Astrocyte (in vitro differentiated cells and primary cell): ENCODE measurements at regions not wholly inside any gene's neighbourhood (a gene's known extent, or its start where the extent isn't known, plus 50 kb on each side); places are given as distances from the start of the nearest gene placed in this dataset.

Experiments used
- DNase-seq: peaks from one replicate; pipeline ENCODE4 v3.0.0-alpha.2; 2010; ENCODE audit warnings: low read depth
- FAIRE-seq: peaks from 2 replicates; lab custom pipeline; 2011; peaks lifted over from hg19 to GRCh38; lab: Jason Lieb, UNC
- H2AFZ ChIP-seq: 2 replicates; pipeline ENCODE4 v1.6.0; 2012; ENCODE audit warnings: low read depth, low read length, inconsistent platforms
- H3K27ac ChIP-seq: 2 replicates; pipeline ENCODE4 v1.5.1; 2011; ENCODE audit warnings: low read depth, low read length, inconsistent platforms
- H3K27me3 ChIP-seq: 2 replicates; pipeline ENCODE4 v1.6.0; 2011; ENCODE audit warnings: low read length, inconsistent platforms; ENCODE audit not compliant: insufficient read depth
- H3K36me3 ChIP-seq: 2 replicates; pipeline ENCODE4 v1.5.1; 2011; ENCODE audit warnings: low read length, inconsistent platforms; ENCODE audit not compliant: insufficient read depth
- H3K4me1 ChIP-seq: 2 replicates; pipeline ENCODE4 v1.5.1; 2011; ENCODE audit warnings: low read length, inconsistent platforms; ENCODE audit not compliant: insufficient read depth
- H3K4me2 ChIP-seq: 2 replicates; pipeline ENCODE4 v1.6.0; 2012; ENCODE audit warnings: low read length, inconsistent platforms
- H3K4me3 ChIP-seq: 2 replicates; pipeline ENCODE4 v1.5.1; 2011; ENCODE audit warnings: low read depth, mild to moderate bottlenecking, low read length, inconsistent platforms; ENCODE audit not compliant: insufficient read depth
- H3K79me2 ChIP-seq: 2 replicates; pipeline ENCODE4 v1.6.0; 2012; ENCODE audit warnings: mild to moderate bottlenecking, low read length, inconsistent platforms; ENCODE audit not compliant: insufficient read depth
- H3K9ac ChIP-seq: 2 replicates; pipeline ENCODE4 v1.6.0; 2012; ENCODE audit warnings: mild to moderate bottlenecking, low read length, inconsistent platforms
- H3K9me3 ChIP-seq: 2 replicates; pipeline ENCODE4 v1.5.1; 2012; ENCODE audit warnings: low read depth, mild to moderate bottlenecking, low read length, inconsistent platforms; ENCODE audit not compliant: insufficient read depth
- H4K20me1 ChIP-seq: 2 replicates; pipeline ENCODE4 v1.6.0; 2012; ENCODE audit warnings: low read length, inconsistent platforms; ENCODE audit not compliant: insufficient read depth
- H3K27ac Mint-ChIP-seq: one replicate; pipeline ENCODE4 v1.8.0; 2021; ENCODE audit warnings: mild to moderate bottlenecking, mixed read lengths; ENCODE audit not compliant: unreplicated experiment
- H3K27me3 Mint-ChIP-seq: one replicate; pipeline ENCODE4 v1.8.0; 2021; ENCODE audit warnings: low read depth, mixed read lengths; ENCODE audit not compliant: unreplicated experiment
- H3K36me3 Mint-ChIP-seq: one replicate; pipeline ENCODE4 v1.8.0; 2021; ENCODE audit warnings: low read depth, mixed read lengths; ENCODE audit not compliant: unreplicated experiment
- H3K4me1 Mint-ChIP-seq: one replicate; pipeline ENCODE4 v1.8.0; 2021; ENCODE audit warnings: low read depth, mixed read lengths; ENCODE audit not compliant: unreplicated experiment
- H3K4me3 Mint-ChIP-seq: one replicate; pipeline ENCODE4 v1.8.0; 2021; ENCODE audit warnings: mild to moderate bottlenecking, moderate library complexity, mixed read lengths; ENCODE audit not compliant: unreplicated experiment
- H3K9me3 Mint-ChIP-seq: one replicate; pipeline ENCODE4 v1.8.0; 2021; ENCODE audit warnings: mild to moderate bottlenecking, mixed read lengths; ENCODE audit not compliant: unreplicated experiment
- CTCF ChIP-seq: IDR thresholded peaks from 2 replicates; pipeline ENCODE4 v1.5.1; 2011; ENCODE audit warnings: low read depth, mild to moderate bottlenecking, inconsistent platforms, low read length, moderate library complexity; ENCODE audit not compliant: insufficient read depth
- EZH2 ChIP-seq: IDR thresholded peaks from 2 replicates; pipeline ENCODE4 v1.6.1; 2012; ENCODE audit warnings: mild to moderate bottlenecking, low read length, inconsistent platforms; ENCODE audit not compliant: insufficient read depth

- Mint-ChIP-seq H3K4me3 (no peak overlapping the region), H3K4me1 (no peaks in the 10 kb centered on the region), H3K27me3 (peaks cover 2% of the 10 kb centered on the region), H3K27ac (no peak overlapping the region), H3K9me3 (peaks cover 3% of the 10 kb centered on the region), H3K36me3 (no peaks in the 10 kb centered on the region)
- H2AFZ ChIP-seq: no peak overlapping the region
- no peak for TF ChIP-seq CTCF
- no peak for TF ChIP-seq EZH2
- no peaks in the 10 kb centered on the region for H3K36me3 ChIP-seq
- no peaks in the 10 kb centered on the region for H3K4me1 ChIP-seq
- FAIRE-seq (no peak), DNase-seq (no peak)
- H3K4me2 ChIP-seq: no peak overlapping the region
- H3K27me3 ChIP-seq: no peaks in the 10 kb centered on the region
- H3K9me3 ChIP-seq: no peaks in the 10 kb centered on the region
- no peak overlapping the region for H3K4me3 ChIP-seq
- H4K20me1 ChIP-seq: no peaks in the 10 kb centered on the region
- H3K9ac ChIP-seq: no peak overlapping the region
- no peaks in the 10 kb centered on the region for H3K79me2 ChIP-seq
- H3K27ac ChIP-seq: no peak overlapping the region
These were observed 272.4 kb upstream of the SP8 start for GRCh38 chr7:21059069-21059468.

- DNase-seq (no peak), FAIRE-seq (no peak)
- Histone ChIP-seq H3K79me2 (no peaks in the 10 kb centered on the region), H3K36me3 (no peaks in the 10 kb centered on the region), H3K4me3 (no peak overlapping the region), H3K9ac (no peak overlapping the region), H3K27ac (no peak overlapping the region), H2AFZ (no peak overlapping the region), H4K20me1 (no peaks in the 10 kb centered on the region), H3K27me3 (no peaks in the 10 kb centered on the region), H3K4me1 (no peaks in the 10 kb centered on the region), H3K4me2 (no peak overlapping the region), H3K9me3 (peaks cover 4% of the 10 kb centered on the region)
- no peaks in the 10 kb centered on the region for H3K36me3 Mint-ChIP-seq
- no peaks in the 10 kb centered on the region for H3K27me3 Mint-ChIP-seq
- peaks cover 7% of the 10 kb centered on the region for H3K4me1 Mint-ChIP-seq
- H3K4me3 Mint-ChIP-seq: no peak overlapping the region
- H3K27ac Mint-ChIP-seq: no peak overlapping the region
- no peaks in the 10 kb centered on the region for H3K9me3 Mint-ChIP-seq
- TF ChIP-seq EZH2 (no peak), CTCF (no peak)
These were observed 276.4 kb upstream of the SP8 start for GRCh38 chr7:21063106-21063505.

- peaks cover 7% of the 10 kb centered on the region for H3K4me1 Mint-ChIP-seq
- no peaks in the 10 kb centered on the region for H3K27me3 Mint-ChIP-seq
- Histone ChIP-seq H3K4me3 (no peak overlapping the region), H2AFZ (no peak overlapping the region), H3K4me2 (no peak overlapping the region), H3K27ac (no peak overlapping the region), H3K9ac (no peak overlapping the region), H3K4me1 (no peaks in the 10 kb centered on the region), H4K20me1 (no peaks in the 10 kb centered on the region), H3K36me3 (no peaks in the 10 kb centered on the region), H3K79me2 (no peaks in the 10 kb centered on the region), H3K9me3 (peaks cover 4% of the 10 kb centered on the region), H3K27me3 (no peaks in the 10 kb centered on the region)
- H3K4me3 Mint-ChIP-seq: no peak overlapping the region
- no peak overlapping the region for H3K27ac Mint-ChIP-seq
- FAIRE-seq: no peak
- H3K9me3 Mint-ChIP-seq: no peaks in the 10 kb centered on the region
- TF ChIP-seq EZH2 (no peak), CTCF (no peak)
- no peak for DNase-seq
- no peaks in the 10 kb centered on the region for H3K36me3 Mint-ChIP-seq
These were observed 278.3 kb upstream of the SP8 start for GRCh38 chr7:21064698-21065648.
